Astrocyte of the cerebellum (primary cell): ENCODE measurements at regions not wholly inside any gene's neighbourhood (a gene's known extent, or its start where the extent isn't known, plus 50 kb on each side); places are given as distances from the start of the nearest gene placed in this dataset.

Experiments used
- DNase-seq: peaks from one replicate; pipeline ENCODE4 v3.0.0-alpha.2; 2011; ENCODE audit warnings: low read depth
- H3K4me3 ChIP-seq: 2 replicates; pipeline ENCODE4 v1.5.1; 2011; ENCODE audit warnings: mild to moderate bottlenecking, low read depth, low read length, moderate library complexity
- in situ Hi-C: cut with HindIII; loops from 2 replicates; pipeline ENCODE4 v1.10.0; 2017; ENCODE audit warnings: low sequenced_read_pairs
- TF ChIP-seq, protein P1 (sequence below): IDR thresholded peaks from 2 replicates; pipeline ENCODE4 v1.5.1; 2012; ENCODE audit warnings: low read length, low read depth, moderate library complexity, mild to moderate bottlenecking; ENCODE audit errors: missing control alignments

DNA sequence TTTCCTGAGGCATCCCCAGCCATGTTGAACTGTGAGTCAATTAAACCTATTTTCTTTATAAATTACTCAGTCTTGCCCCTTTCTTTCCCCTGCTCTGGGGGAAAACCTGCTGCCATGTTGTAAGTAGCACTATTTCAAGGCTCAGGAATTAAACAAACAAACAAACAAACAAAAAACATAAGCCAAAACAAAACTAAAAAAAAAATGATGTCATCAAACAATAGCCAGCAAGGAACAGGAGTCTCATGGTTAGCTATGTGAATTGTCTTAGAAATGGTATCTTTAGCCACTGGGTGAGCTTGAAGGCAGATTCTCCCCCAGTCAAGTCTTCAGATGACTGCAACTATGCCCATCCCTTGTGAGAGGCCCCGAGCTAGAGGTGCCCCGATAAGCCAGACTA, 823.4 kb upstream of the ZEB2 start:
- no peak overlapping the region for H3K4me3 ChIP-seq
- TF ChIP-seq, protein P1, sequence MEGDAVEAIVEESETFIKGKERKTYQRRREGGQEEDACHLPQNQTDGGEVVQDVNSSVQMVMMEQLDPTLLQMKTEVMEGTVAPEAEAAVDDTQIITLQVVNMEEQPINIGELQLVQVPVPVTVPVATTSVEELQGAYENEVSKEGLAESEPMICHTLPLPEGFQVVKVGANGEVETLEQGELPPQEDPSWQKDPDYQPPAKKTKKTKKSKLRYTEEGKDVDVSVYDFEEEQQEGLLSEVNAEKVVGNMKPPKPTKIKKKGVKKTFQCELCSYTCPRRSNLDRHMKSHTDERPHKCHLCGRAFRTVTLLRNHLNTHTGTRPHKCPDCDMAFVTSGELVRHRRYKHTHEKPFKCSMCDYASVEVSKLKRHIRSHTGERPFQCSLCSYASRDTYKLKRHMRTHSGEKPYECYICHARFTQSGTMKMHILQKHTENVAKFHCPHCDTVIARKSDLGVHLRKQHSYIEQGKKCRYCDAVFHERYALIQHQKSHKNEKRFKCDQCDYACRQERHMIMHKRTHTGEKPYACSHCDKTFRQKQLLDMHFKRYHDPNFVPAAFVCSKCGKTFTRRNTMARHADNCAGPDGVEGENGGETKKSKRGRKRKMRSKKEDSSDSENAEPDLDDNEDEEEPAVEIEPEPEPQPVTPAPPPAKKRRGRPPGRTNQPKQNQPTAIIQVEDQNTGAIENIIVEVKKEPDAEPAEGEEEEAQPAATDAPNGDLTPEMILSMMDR: no peak
- no peak for DNase-seq
- in situ Hi-C loops: no loop called here

- H3K4me3 ChIP-seq: no peak overlapping the region
- no peak for DNase-seq
- in situ Hi-C loops: no loop called here
- TF ChIP-seq, protein P1: no peak
These were observed 821.6 kb upstream of the ZEB2 start for GRCh38 chr2:145341536-145341935.

GRCh38 chr2:145339646-145340045, 819.7 kb upstream of the ZEB2 start:
- TF ChIP-seq, protein P1: no peak
- no peak for DNase-seq
- in situ Hi-C loops: no loop called here

DNA sequence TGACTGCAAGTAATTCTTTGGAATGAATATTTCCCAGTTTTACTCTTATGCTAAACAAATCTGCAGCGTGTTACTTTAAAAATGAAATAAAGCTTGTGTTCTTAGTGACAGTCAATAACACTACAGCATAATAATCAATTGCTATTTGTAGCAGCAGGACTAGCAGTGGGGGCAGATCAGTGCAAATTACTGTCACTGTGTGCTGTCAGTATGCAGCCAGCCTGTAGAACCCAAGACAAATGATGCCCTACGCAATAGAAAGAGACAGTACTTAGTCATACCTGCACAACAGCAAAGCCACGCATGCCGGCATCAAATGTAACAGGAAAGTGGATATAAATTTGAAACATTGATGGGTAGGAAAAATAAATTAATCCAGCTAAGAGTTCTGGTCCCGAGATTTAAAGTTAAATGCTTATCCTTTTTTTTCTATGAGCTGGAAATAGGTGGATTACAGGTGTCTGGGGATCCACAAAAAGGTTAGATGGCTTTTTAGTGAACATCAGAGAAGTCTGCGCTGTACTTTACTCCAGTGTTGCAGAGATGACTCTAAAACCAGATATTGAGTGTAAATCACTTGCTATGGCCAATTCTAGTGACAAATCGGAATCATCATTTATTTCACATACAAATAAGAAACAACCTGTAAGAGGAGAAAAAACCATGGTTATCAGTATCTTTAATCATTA, 812.4 kb upstream of the ZEB2 start:
- no peak for DNase-seq
- TF ChIP-seq, protein P1: no peak
- no peak overlapping the region for H3K4me3 ChIP-seq
- in situ Hi-C loops: no loop called here

More at GRCh38 chr2:145339646-145340045, 819.7 kb upstream of the ZEB2 start:
- no peak overlapping the region for H3K4me3 ChIP-seq

GRCh38 chr2:145329971-145330370, 810.1 kb upstream of the ZEB2 start:
- in situ Hi-C loops: no loop called here
- TF ChIP-seq, protein P1: no peak
- no peak for DNase-seq
- no peak overlapping the region for H3K4me3 ChIP-seq

GRCh38 chr2:145325485-145325884, 805.6 kb upstream of the ZEB2 start:
- TF ChIP-seq, protein P1: no peak
- in situ Hi-C loops: no loop called here
- H3K4me3 ChIP-seq: no peak overlapping the region
- no peak for DNase-seq
